ENCODE measurements at regions not wholly inside any gene's neighbourhood (a gene's known extent, or its start where the extent isn't known, plus 50 kb on each side); places are given as distances from the start of the nearest gene placed in this dataset.

GRCh38 chr4:81684352-81684751 lies 212.6 kb upstream of the RASGEF1B start:
- no peaks in the 10 kb centered on the region for H3K9me3 ChIP-seq (ENCODE audit: control insufficient read depth, insufficient read depth, low read depth, low read length)
- in situ Hi-C loops (cut with HindIII; ENCODE audit: low pct_unique_long_range_greater_than_20kb, low sequenced_read_pairs), result no loop called here
- no TSS peak for BruUV-seq (replicated peaks)
- CTCF ChIA-PET, result no interaction called here
- no peaks in the 10 kb centered on the region for H3K27me3 ChIP-seq (ENCODE audit: control insufficient read depth, insufficient read depth, low read length)
- TF ChIP-seq SIN3A (IDR thresholded peaks at IDR 0.05; ENCODE audit: borderline replicate concordance, insufficient read depth, low read depth, low read length) (no peak), POLR2AphosphoS5 (IDR thresholded peaks at IDR 0.05; ENCODE audit: low read depth, low read length) (no peak), TCF7L2 (IDR thresholded peaks at IDR 0.05; ENCODE audit: low read depth, low read length) (no peak)
- TF ChIP-seq, protein P1, sequence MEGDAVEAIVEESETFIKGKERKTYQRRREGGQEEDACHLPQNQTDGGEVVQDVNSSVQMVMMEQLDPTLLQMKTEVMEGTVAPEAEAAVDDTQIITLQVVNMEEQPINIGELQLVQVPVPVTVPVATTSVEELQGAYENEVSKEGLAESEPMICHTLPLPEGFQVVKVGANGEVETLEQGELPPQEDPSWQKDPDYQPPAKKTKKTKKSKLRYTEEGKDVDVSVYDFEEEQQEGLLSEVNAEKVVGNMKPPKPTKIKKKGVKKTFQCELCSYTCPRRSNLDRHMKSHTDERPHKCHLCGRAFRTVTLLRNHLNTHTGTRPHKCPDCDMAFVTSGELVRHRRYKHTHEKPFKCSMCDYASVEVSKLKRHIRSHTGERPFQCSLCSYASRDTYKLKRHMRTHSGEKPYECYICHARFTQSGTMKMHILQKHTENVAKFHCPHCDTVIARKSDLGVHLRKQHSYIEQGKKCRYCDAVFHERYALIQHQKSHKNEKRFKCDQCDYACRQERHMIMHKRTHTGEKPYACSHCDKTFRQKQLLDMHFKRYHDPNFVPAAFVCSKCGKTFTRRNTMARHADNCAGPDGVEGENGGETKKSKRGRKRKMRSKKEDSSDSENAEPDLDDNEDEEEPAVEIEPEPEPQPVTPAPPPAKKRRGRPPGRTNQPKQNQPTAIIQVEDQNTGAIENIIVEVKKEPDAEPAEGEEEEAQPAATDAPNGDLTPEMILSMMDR (IDR thresholded peaks at IDR 0.05), result no peak
- TF ChIP-seq, protein P2, sequence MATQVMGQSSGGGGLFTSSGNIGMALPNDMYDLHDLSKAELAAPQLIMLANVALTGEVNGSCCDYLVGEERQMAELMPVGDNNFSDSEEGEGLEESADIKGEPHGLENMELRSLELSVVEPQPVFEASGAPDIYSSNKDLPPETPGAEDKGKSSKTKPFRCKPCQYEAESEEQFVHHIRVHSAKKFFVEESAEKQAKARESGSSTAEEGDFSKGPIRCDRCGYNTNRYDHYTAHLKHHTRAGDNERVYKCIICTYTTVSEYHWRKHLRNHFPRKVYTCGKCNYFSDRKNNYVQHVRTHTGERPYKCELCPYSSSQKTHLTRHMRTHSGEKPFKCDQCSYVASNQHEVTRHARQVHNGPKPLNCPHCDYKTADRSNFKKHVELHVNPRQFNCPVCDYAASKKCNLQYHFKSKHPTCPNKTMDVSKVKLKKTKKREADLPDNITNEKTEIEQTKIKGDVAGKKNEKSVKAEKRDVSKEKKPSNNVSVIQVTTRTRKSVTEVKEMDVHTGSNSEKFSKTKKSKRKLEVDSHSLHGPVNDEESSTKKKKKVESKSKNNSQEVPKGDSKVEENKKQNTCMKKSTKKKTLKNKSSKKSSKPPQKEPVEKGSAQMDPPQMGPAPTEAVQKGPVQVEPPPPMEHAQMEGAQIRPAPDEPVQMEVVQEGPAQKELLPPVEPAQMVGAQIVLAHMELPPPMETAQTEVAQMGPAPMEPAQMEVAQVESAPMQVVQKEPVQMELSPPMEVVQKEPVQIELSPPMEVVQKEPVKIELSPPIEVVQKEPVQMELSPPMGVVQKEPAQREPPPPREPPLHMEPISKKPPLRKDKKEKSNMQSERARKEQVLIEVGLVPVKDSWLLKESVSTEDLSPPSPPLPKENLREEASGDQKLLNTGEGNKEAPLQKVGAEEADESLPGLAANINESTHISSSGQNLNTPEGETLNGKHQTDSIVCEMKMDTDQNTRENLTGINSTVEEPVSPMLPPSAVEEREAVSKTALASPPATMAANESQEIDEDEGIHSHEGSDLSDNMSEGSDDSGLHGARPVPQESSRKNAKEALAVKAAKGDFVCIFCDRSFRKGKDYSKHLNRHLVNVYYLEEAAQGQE (IDR thresholded peaks at IDR 0.05; ENCODE audit: insufficient read depth in 1 of 2, low read depth in 2 of 2, low read length in 1 of 2), result no peak
- H3K4me1 ChIP-seq (ENCODE audit: control insufficient read depth, insufficient read depth, low read length), result no peaks in the 10 kb centered on the region
- intact Hi-C loops (cut with micrococcal nuclease; ENCODE audit: unreplicated experiment), result no loop called here
- no peak for ATAC-seq
- H3K27ac ChIP-seq (ENCODE audit: low read length), result no peak overlapping the region
- DNase-seq (ENCODE audit: low read depth, low spot score), result no peak
- H3K4me3 ChIP-seq (ENCODE audit: low read depth in 2 of 2, low read length in 2 of 2), result no peak overlapping the region
- POLR2A ChIA-PET, result no interaction called here
- no peaks in the 10 kb centered on the region for H3K36me3 ChIP-seq (ENCODE audit: control insufficient read depth, insufficient read depth, low read length)

GRCh38 chr4:81682492-81682891 lies 210.8 kb upstream of the RASGEF1B start:
- H3K27me3 ChIP-seq (ENCODE audit: control insufficient read depth, insufficient read depth, low read length), result no peaks in the 10 kb centered on the region
- ChIA-PET CTCF (no interaction called here), POLR2A (no interaction called here)
- BruUV-seq (replicated peaks), result no TSS peak
- intact Hi-C loops (cut with micrococcal nuclease; ENCODE audit: unreplicated experiment) (no loop called here), in situ Hi-C loops (cut with HindIII; ENCODE audit: low pct_unique_long_range_greater_than_20kb, low sequenced_read_pairs) (no loop called here)
- ATAC-seq (no peak), DNase-seq (ENCODE audit: low read depth, low spot score) (no peak)
- no peaks in the 10 kb centered on the region for H3K9me3 ChIP-seq (ENCODE audit: control insufficient read depth, insufficient read depth, low read depth, low read length)
- TF ChIP-seq, protein P1 (IDR thresholded peaks at IDR 0.05), result no peak
- TF ChIP-seq POLR2AphosphoS5 (IDR thresholded peaks at IDR 0.05; ENCODE audit: low read depth, low read length), result no peak
- TF ChIP-seq, protein P2 (IDR thresholded peaks at IDR 0.05; ENCODE audit: insufficient read depth in 1 of 2, low read depth in 2 of 2, low read length in 1 of 2), result no peak
- TF ChIP-seq TCF7L2 (IDR thresholded peaks at IDR 0.05; ENCODE audit: low read depth, low read length), result no peak
- TF ChIP-seq SIN3A (IDR thresholded peaks at IDR 0.05; ENCODE audit: borderline replicate concordance, insufficient read depth, low read depth, low read length), result no peak
- H3K4me3 ChIP-seq (ENCODE audit: low read depth in 2 of 2, low read length in 2 of 2), result no peak overlapping the region
- H3K27ac ChIP-seq (ENCODE audit: low read length), result no peak overlapping the region
- no peaks in the 10 kb centered on the region for H3K36me3 ChIP-seq (ENCODE audit: control insufficient read depth, insufficient read depth, low read length)
- no peaks in the 10 kb centered on the region for H3K4me1 ChIP-seq (ENCODE audit: control insufficient read depth, insufficient read depth, low read length)

Data from Panc1 (cell line).